GM23338 (cell line): ENCODE measurements at regions not wholly inside any gene's neighbourhood (a gene's known extent, or its start where the extent isn't known, plus 50 kb on each side); places are given as distances from the start of the nearest gene placed in this dataset.

Experiments used
- EZH2 ChIP-seq: fragments of 200-600 bp; sonication (generic); IDR thresholded peaks from one replicate; pipeline ENCODE4 v1.8.0; 2017; ENCODE audit warnings: antibody characterized with exemption, mild to moderate bottlenecking, low read depth; ENCODE audit not compliant: unreplicated experiment
- JUNB ChIP-seq: IDR thresholded peaks from one replicate; pipeline ENCODE4 v1.6.1; 2016; ENCODE audit warnings: antibody characterized with exemption; ENCODE audit not compliant: unreplicated experiment
- NANOG ChIP-seq: IDR thresholded peaks from 2 replicates; pipeline ENCODE4 v1.6.1; 2016; ENCODE audit warnings: antibody characterized with exemption, borderline replicate concordance
- POLR2AphosphoS5 ChIP-seq: IDR thresholded peaks from 2 replicates; pipeline ENCODE4 v1.6.1; 2016; ENCODE audit warnings: antibody characterized with exemption, low read depth
- ZNF331 ChIP-seq: fragments of 250-450 bp; sonication (Bioruptor Pico); IDR thresholded peaks from 2 replicates; pipeline ENCODE4 v1.5.0; 2020; ENCODE audit warnings: low read depth, mild to moderate bottlenecking, moderate library complexity
- TF ChIP-seq, protein P1 (sequence below): fragments of 250-450 bp; sonication (Bioruptor Pico); IDR thresholded peaks from 2 replicates; pipeline ENCODE4 v1.5.0; 2020; ENCODE audit warnings: mild to moderate bottlenecking, moderate library complexity
- TF ChIP-seq, protein P2 (sequence below), 2 experiments: fragments of 200-600 bp in 1 of 2; sonication (generic) in 1 of 2; conservative IDR thresholded peaks; 2 replicates each; pipeline versions ENCODE4 v1.5.1 to v1.6.1; 2016 to 2017; ENCODE audit warnings: antibody characterized with exemption in 2 of 2, low read depth in 2 of 2, mild to moderate bottlenecking in 2 of 2, moderate library complexity in 1 of 2
- TF ChIP-seq, protein P3 (sequence below): IDR thresholded peaks from 2 replicates; pipeline ENCODE4 v1.6.1; 2016; ENCODE audit warnings: antibody characterized with exemption

DNA sequence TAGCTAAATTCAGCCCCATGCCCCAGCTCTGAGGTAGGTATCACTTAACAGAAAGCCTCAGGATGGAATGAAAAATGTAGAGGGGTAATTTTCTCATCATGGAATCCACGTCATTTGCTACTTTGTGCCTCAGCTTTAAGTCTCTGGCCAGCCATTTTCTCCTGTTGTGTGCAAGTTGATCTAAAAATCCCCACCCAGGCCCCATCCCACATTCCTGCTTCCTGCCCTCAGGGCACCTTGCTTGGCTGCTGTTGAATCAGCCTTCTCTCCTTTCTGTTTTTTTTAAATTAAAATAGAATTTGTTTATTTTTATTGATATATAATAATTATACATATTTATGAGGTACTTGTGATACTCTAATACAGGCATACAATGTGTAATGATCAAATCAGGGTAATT lies 179.9 kb upstream of the TSHZ3 start (continued):
- TF ChIP-seq, protein P1, sequence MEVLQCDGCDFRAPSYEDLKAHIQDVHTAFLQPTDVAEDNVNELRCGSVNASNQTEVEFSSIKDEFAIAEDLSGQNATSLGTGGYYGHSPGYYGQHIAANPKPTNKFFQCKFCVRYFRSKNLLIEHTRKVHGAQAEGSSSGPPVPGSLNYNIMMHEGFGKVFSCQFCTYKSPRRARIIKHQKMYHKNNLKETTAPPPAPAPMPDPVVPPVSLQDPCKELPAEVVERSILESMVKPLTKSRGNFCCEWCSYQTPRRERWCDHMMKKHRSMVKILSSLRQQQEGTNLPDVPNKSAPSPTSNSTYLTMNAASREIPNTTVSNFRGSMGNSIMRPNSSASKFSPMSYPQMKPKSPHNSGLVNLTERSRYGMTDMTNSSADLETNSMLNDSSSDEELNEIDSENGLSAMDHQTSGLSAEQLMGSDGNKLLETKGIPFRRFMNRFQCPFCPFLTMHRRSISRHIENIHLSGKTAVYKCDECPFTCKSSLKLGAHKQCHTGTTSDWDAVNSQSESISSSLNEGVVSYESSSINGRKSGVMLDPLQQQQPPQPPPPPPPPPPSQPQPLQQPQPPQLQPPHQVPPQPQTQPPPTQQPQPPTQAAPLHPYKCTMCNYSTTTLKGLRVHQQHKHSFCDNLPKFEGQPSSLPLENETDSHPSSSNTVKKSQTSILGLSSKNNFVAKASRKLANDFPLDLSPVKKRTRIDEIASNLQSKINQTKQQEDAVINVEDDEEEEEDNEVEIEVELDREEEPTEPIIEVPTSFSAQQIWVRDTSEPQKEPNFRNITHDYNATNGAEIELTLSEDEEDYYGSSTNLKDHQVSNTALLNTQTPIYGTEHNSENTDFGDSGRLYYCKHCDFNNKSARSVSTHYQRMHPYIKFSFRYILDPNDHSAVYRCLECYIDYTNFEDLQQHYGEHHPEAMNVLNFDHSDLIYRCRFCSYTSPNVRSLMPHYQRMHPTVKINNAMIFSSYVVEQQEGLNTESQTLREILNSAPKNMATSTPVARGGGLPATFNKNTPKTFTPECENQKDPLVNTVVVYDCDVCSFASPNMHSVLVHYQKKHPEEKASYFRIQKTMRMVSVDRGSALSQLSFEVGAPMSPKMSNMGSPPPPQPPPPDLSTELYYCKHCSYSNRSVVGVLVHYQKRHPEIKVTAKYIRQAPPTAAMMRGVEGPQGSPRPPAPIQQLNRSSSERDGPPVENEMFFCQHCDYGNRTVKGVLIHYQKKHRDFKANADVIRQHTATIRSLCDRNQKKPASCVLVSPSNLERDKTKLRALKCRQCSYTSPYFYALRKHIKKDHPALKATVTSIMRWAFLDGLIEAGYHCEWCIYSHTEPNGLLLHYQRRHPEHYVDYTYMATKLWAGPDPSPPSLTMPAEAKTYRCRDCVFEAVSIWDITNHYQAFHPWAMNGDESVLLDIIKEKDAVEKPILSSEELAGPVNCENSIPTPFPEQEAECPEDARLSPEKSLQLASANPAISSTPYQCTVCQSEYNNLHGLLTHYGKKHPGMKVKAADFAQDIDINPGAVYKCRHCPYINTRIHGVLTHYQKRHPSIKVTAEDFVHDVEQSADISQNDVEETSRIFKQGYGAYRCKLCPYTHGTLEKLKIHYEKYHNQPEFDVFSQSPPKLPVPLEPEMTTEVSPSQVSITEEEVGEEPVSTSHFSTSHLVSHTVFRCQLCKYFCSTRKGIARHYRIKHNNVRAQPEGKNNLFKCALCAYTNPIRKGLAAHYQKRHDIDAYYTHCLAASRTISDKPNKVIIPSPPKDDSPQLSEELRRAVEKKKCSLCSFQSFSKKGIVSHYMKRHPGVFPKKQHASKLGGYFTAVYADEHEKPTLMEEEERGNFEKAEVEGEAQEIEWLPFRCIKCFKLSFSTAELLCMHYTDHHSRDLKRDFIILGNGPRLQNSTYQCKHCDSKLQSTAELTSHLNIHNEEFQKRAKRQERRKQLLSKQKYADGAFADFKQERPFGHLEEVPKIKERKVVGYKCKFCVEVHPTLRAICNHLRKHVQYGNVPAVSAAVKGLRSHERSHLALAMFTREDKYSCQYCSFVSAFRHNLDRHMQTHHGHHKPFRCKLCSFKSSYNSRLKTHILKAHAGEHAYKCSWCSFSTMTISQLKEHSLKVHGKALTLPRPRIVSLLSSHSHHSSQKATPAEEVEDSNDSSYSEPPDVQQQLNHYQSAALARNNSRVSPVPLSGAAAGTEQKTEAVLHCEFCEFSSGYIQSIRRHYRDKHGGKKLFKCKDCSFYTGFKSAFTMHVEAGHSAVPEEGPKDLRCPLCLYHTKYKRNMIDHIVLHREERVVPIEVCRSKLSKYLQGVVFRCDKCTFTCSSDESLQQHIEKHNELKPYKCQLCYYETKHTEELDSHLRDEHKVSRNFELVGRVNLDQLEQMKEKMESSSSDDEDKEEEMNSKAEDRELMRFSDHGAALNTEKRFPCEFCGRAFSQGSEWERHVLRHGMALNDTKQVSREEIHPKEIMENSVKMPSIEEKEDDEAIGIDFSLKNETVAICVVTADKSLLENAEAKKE (CRISPR knock-in tag), result no peak
- TF ChIP-seq EZH2, result no peak
- TF ChIP-seq NANOG, result no peak
- TF ChIP-seq, protein P2, sequence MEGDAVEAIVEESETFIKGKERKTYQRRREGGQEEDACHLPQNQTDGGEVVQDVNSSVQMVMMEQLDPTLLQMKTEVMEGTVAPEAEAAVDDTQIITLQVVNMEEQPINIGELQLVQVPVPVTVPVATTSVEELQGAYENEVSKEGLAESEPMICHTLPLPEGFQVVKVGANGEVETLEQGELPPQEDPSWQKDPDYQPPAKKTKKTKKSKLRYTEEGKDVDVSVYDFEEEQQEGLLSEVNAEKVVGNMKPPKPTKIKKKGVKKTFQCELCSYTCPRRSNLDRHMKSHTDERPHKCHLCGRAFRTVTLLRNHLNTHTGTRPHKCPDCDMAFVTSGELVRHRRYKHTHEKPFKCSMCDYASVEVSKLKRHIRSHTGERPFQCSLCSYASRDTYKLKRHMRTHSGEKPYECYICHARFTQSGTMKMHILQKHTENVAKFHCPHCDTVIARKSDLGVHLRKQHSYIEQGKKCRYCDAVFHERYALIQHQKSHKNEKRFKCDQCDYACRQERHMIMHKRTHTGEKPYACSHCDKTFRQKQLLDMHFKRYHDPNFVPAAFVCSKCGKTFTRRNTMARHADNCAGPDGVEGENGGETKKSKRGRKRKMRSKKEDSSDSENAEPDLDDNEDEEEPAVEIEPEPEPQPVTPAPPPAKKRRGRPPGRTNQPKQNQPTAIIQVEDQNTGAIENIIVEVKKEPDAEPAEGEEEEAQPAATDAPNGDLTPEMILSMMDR (conservative IDR thresholded peaks at IDR 0.05; ENCODE audit: low read depth in 2 of 2), result no peak
- TF ChIP-seq, protein P3, sequence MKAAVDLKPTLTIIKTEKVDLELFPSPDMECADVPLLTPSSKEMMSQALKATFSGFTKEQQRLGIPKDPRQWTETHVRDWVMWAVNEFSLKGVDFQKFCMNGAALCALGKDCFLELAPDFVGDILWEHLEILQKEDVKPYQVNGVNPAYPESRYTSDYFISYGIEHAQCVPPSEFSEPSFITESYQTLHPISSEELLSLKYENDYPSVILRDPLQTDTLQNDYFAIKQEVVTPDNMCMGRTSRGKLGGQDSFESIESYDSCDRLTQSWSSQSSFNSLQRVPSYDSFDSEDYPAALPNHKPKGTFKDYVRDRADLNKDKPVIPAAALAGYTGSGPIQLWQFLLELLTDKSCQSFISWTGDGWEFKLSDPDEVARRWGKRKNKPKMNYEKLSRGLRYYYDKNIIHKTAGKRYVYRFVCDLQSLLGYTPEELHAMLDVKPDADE, result no peak
- no peak for TF ChIP-seq POLR2AphosphoS5
- TF ChIP-seq ZNF331 (CRISPR knock-in tag), result no peak
- no peak for TF ChIP-seq JUNB
